ENCODE measurements at regions not wholly inside any gene's neighbourhood (a gene's known extent, or its start where the extent isn't known, plus 50 kb on each side); places are given as distances from the start of the nearest gene placed in this dataset.

- TF ChIP-seq, protein P1, sequence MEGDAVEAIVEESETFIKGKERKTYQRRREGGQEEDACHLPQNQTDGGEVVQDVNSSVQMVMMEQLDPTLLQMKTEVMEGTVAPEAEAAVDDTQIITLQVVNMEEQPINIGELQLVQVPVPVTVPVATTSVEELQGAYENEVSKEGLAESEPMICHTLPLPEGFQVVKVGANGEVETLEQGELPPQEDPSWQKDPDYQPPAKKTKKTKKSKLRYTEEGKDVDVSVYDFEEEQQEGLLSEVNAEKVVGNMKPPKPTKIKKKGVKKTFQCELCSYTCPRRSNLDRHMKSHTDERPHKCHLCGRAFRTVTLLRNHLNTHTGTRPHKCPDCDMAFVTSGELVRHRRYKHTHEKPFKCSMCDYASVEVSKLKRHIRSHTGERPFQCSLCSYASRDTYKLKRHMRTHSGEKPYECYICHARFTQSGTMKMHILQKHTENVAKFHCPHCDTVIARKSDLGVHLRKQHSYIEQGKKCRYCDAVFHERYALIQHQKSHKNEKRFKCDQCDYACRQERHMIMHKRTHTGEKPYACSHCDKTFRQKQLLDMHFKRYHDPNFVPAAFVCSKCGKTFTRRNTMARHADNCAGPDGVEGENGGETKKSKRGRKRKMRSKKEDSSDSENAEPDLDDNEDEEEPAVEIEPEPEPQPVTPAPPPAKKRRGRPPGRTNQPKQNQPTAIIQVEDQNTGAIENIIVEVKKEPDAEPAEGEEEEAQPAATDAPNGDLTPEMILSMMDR (IDR thresholded peaks at IDR 0.05): no peak
- no peak for TF ChIP-seq ZFX (IDR thresholded peaks at IDR 0.05; ENCODE audit: borderline replicate concordance)
Observed at GRCh38 chr13:108425056-108425455, 155.5 kb downstream of the TNFSF13B start.
